ENCODE measurements at regions not wholly inside any gene's neighbourhood (a gene's known extent, or its start where the extent isn't known, plus 50 kb on each side); places are given as distances from the start of the nearest gene placed in this dataset.

DNA sequence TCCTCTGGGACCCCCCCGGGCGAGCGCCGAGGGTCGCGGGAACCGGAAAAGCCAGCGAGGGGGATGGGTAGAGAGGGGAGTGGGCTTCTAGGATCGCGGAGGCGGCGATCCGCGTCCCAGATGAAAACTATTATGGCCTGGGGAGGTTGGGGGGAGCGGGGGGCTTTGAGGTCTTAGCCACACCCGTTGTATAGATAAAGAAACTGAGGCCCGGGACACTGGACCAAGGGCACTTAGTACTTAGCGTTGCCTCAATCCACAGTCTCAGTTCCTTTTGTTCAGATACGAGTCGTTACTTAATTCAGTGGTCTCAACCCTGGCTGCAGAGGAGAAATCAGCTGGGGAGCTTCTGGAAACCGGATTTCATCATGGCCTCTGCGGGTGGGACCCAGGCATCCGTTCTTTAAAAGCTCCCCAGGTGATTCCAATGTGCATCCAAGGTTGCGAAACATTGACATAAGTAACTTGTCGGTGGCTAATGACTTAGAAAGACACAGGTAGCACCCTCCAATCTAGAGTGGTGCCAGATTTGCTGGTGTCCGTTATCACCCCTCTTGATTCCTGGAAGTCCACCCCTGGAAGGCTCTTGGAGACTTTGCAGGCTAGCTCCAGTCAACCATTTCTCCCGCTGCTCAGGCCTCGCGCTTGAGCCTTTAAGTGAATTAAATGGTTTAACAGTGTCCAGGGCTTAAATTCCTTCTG is 90.7 kb downstream of the GEMIN8 start:
- TF ChIP-seq, protein P1, sequence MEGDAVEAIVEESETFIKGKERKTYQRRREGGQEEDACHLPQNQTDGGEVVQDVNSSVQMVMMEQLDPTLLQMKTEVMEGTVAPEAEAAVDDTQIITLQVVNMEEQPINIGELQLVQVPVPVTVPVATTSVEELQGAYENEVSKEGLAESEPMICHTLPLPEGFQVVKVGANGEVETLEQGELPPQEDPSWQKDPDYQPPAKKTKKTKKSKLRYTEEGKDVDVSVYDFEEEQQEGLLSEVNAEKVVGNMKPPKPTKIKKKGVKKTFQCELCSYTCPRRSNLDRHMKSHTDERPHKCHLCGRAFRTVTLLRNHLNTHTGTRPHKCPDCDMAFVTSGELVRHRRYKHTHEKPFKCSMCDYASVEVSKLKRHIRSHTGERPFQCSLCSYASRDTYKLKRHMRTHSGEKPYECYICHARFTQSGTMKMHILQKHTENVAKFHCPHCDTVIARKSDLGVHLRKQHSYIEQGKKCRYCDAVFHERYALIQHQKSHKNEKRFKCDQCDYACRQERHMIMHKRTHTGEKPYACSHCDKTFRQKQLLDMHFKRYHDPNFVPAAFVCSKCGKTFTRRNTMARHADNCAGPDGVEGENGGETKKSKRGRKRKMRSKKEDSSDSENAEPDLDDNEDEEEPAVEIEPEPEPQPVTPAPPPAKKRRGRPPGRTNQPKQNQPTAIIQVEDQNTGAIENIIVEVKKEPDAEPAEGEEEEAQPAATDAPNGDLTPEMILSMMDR (IDR thresholded peaks at IDR 0.05; ENCODE audit: low read length, missing control alignments): no peak
- DNase-seq (ENCODE audit: low read depth): no peak
- H3K4me3 ChIP-seq (replicated peaks; ENCODE audit: low read depth, low read length): peak overlapping the region; percentile 17

GRCh38 chrX:13938051-13938828 is 91.5 kb downstream of the GEMIN8 start:
- peak; percentile 2 for DNase-seq (ENCODE audit: low read depth)
- TF ChIP-seq, protein P1 (IDR thresholded peaks at IDR 0.05; ENCODE audit: low read length, missing control alignments): no peak
- peak overlapping the region; percentile 46 for H3K4me3 ChIP-seq (replicated peaks; ENCODE audit: low read depth, low read length)

DNA sequence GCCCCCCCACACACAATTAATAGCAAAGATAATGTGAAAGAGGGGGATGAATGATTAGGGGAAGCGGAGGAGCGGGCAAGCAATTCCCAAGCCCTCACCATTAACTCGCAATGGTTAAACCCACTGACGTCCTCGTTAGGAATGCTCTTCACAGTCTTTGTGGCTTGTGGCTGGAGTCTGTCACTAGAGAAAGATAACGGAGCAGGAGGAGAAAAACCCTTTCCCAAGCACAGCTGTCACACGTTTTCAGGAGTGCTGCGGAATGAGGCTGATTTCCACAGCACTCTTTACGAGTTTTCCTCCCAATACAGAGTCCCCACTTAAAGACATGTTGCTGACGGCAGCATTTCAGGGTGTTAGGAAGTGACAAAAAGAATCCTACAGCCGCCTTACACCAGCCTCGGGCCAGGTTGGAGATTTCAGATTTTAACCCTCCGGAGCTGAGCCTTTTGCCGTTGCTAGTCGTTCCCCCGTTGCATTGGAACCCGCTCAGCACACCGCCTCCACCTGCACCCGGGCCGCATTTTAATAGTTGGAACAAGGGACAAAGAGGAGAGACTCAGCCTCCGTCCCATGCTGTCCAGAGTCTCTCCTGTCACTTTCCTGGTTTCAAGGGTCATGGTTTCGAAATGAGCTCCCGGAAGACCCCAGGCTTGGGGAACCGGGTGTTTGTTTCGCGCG is 92.2 kb downstream of the GEMIN8 start:
- TF ChIP-seq, protein P1 (IDR thresholded peaks at IDR 0.05; ENCODE audit: low read length, missing control alignments): no peak
- peak overlapping the region; percentile 46 for H3K4me3 ChIP-seq (replicated peaks; ENCODE audit: low read depth, low read length)
- peak; percentile 20 for DNase-seq (ENCODE audit: low read depth)

- no peak for DNase-seq (ENCODE audit: low read depth)
- no peak overlapping the region for H3K4me3 ChIP-seq (replicated peaks; ENCODE audit: low read depth, low read length)
- TF ChIP-seq, protein P1 (IDR thresholded peaks at IDR 0.05; ENCODE audit: low read length, missing control alignments): no peak
These were observed 93.0 kb downstream of the GEMIN8 start for GRCh38 chrX:13936521-13937225.

- no peak overlapping the region for H3K4me3 ChIP-seq (replicated peaks; ENCODE audit: low read depth, low read length)
- no peak for DNase-seq (ENCODE audit: low read depth)
- TF ChIP-seq, protein P1 (IDR thresholded peaks at IDR 0.05; ENCODE audit: low read length, missing control alignments): no peak
These were observed 95.0 kb downstream of the GEMIN8 start for GRCh38 chrX:13934731-13935130.

DNA sequence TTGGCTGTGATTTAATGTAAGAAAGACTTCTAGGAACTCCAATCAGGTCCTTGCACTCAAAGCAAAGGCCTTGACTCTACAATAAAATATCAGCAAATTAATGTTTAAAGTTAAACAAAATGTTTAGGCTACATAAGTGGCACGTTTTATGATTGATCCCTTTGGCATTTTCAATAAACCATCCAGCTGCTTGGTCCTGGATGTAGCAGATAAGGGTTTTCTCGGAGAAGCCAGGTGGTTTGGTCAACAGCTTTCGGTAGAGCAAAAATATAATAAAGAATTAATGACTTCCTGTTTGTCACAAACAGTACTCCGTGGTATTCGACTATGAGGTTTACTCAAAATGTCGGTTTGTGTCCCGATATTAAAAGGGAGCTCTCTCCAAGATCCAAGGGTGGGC is 95.8 kb downstream of the GEMIN8 start:
- DNase-seq (ENCODE audit: low read depth): no peak
- no peak overlapping the region for H3K4me3 ChIP-seq (replicated peaks; ENCODE audit: low read depth, low read length)
- TF ChIP-seq, protein P1 (IDR thresholded peaks at IDR 0.05; ENCODE audit: low read length, missing control alignments): no peak
